ENCODE measurements at regions not wholly inside any gene's neighbourhood (a gene's known extent, or its start where the extent isn't known, plus 50 kb on each side); places are given as distances from the start of the nearest gene placed in this dataset.

GRCh38 chr2:204389120-204389519 is 156.2 kb upstream of the PARD3B start:
- no peak for TF ChIP-seq NR1H2 (CRISPR knock-in tag; IDR thresholded peaks at IDR 0.05)
- no peak for TF ChIP-seq STAT6 (CRISPR knock-in tag; conservative IDR thresholded peaks at IDR 0.05; ENCODE audit: low read depth)
